ENCODE measurements at regions not wholly inside any gene's neighbourhood (a gene's known extent, or its start where the extent isn't known, plus 50 kb on each side); places are given as distances from the start of the nearest gene placed in this dataset.
"Not testable (repeated sequence)": the region's sequence is repeated elsewhere in the genome, so short reads cannot be mapped to it uniquely, and the experiment has no call there.

DNA sequence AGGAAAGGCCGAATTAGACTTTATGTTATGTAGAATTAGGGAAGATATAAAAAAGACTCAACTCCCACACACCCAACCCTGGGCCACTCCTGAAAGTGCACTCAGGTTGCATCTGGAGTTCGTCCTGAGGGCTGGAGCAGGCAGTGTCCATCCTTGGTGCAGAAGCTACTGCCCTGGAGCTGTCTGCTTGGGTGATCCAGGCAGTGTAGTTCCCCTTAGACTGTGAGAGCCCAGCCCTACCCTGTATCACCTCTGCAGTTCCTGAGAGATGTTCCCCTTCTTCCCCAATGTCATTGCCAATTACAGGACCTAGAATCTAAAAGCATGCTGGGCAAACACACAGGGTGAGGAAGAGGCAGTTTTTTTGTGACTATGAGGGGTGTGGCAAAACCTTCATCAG, 368.3 kb upstream of the ST8SIA4 start:
- 70% methylated on average over 1 of the region's 2 CpGs for WGBS (ENCODE audit: insufficient coverage)
- no peak for DNase-seq (ENCODE audit: low read depth in 4 of 6, low spot score in 6 of 6)
- H3K4me1 ChIP-seq (ENCODE audit: control insufficient read depth, insufficient read depth, low read length) = no peaks in the 10 kb centered on the region
- H3K36me3 ChIP-seq (ENCODE audit: control insufficient read depth, insufficient read depth, low read length) = no peaks in the 10 kb centered on the region
- no peak overlapping the region for H3K4me3 ChIP-seq (ENCODE audit: low read depth, low read length)
- H3K27me3 ChIP-seq (ENCODE audit: control insufficient read depth, insufficient read depth, low read length) = no peaks in the 10 kb centered on the region
- no peak overlapping the region for H3K27ac ChIP-seq (ENCODE audit: low read depth, low read length)
- no peaks in the 10 kb centered on the region for H3K9me3 ChIP-seq (ENCODE audit: control insufficient read depth, insufficient read depth, low read length)

DNA sequence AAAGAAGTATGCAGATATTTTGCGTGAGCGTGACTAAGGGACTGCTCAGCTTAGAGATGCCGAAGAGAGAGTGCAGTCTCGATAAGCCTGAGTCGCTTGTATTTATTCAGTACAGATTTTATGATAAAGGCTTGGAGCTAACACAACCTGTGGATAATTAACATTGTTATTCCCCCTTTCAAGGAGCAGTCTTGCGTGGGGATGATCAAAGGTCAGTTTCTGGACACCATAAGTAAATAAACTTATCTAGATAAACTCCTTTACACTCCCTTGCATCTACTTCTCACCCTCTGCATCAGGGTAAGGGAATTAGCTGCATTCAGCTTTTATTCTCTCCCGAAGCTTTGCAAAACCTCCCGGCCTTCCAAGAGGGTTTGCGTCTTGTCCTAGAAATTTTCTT, 357.8 kb upstream of the ST8SIA4 start:
- Histone ChIP-seq H3K27ac (ENCODE audit: low read depth, low read length) (no peak overlapping the region), H3K27me3 (ENCODE audit: control insufficient read depth, insufficient read depth, low read length) (no peaks in the 10 kb centered on the region), H3K4me1 (ENCODE audit: control insufficient read depth, insufficient read depth, low read length) (no peaks in the 10 kb centered on the region), H3K9me3 (ENCODE audit: control insufficient read depth, insufficient read depth, low read length) (no peaks in the 10 kb centered on the region), H3K4me3 (ENCODE audit: low read depth, low read length) (no peak overlapping the region), H3K36me3 (ENCODE audit: control insufficient read depth, insufficient read depth, low read length) (no peaks in the 10 kb centered on the region)
- DNase-seq (ENCODE audit: low read depth in 4 of 6, low spot score in 6 of 6) = no peak
- WGBS (ENCODE audit: insufficient coverage) = 86% methylated on average over 3 of the region's 9 CpGs

DNA sequence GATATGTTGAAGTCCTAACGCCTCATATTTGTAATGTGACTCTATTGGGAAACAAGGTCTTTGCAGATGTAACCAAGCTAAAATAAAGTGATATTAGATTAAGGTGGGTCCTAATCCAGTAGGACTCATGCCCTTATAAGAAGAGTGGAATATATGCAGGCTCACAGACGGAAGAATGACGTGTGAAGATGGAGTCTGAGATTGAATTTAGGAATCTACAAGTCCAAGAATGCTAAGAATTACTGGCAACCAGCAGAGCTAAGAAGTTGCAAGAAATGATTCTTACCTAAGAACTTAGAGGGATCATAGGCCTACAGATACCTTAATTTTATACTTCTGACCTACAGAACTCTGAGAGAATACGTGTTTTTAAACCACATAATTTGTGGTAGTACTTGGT, 350.0 kb upstream of the ST8SIA4 start:
- no peaks in the 10 kb centered on the region for H3K4me1 ChIP-seq (ENCODE audit: control insufficient read depth, insufficient read depth, low read length)
- no peak overlapping the region for H3K4me3 ChIP-seq (ENCODE audit: low read depth, low read length)
- H3K27me3 ChIP-seq (ENCODE audit: control insufficient read depth, insufficient read depth, low read length) = no peaks in the 10 kb centered on the region
- 90% methylated on average over 2 of the region's 4 CpGs for WGBS (ENCODE audit: insufficient coverage)
- no peak overlapping the region for H3K27ac ChIP-seq (ENCODE audit: low read depth, low read length)
- no peaks in the 10 kb centered on the region for H3K36me3 ChIP-seq (ENCODE audit: control insufficient read depth, insufficient read depth, low read length)
- no peaks in the 10 kb centered on the region for H3K9me3 ChIP-seq (ENCODE audit: control insufficient read depth, insufficient read depth, low read length)
- no peak for DNase-seq (ENCODE audit: low read depth in 4 of 6, low spot score in 6 of 6)

GRCh38 chr5:101244621-101245020, 341.5 kb upstream of the ST8SIA4 start:
- Histone ChIP-seq H3K4me1 (ENCODE audit: control insufficient read depth, insufficient read depth, low read length) (no peaks in the 10 kb centered on the region), H3K4me3 (ENCODE audit: low read depth, low read length) (no peak overlapping the region), H3K9me3 (ENCODE audit: control insufficient read depth, insufficient read depth, low read length) (peaks cover 1% of the 10 kb centered on the region), H3K36me3 (ENCODE audit: control insufficient read depth, insufficient read depth, low read length) (no peaks in the 10 kb centered on the region), H3K27ac (ENCODE audit: low read depth, low read length) (no peak overlapping the region), H3K27me3 (ENCODE audit: control insufficient read depth, insufficient read depth, low read length) (no peaks in the 10 kb centered on the region)
- no peak for DNase-seq (ENCODE audit: low read depth in 4 of 6, low spot score in 6 of 6)
- no CpG with 5 or more reads among the region's 1 CpG for WGBS (ENCODE audit: insufficient coverage)

GRCh38 chr5:101212942-101213514, 309.9 kb upstream of the ST8SIA4 start:
- no peak overlapping the region for H3K27ac ChIP-seq (ENCODE audit: low read depth, low read length)
- H3K9me3 ChIP-seq (ENCODE audit: control insufficient read depth, insufficient read depth, low read length) = no peaks in the 10 kb centered on the region
- no peaks in the 10 kb centered on the region for H3K4me1 ChIP-seq (ENCODE audit: control insufficient read depth, insufficient read depth, low read length)
- DNase-seq (ENCODE audit: low read depth in 4 of 6, low spot score in 6 of 6) = no peak
- no peak overlapping the region for H3K4me3 ChIP-seq (ENCODE audit: low read depth, low read length)
- H3K27me3 ChIP-seq (ENCODE audit: control insufficient read depth, insufficient read depth, low read length) = no peaks in the 10 kb centered on the region
- no peaks in the 10 kb centered on the region for H3K36me3 ChIP-seq (ENCODE audit: control insufficient read depth, insufficient read depth, low read length)
- 68% methylated on average over 10 of the region's 10 CpGs for WGBS (ENCODE audit: insufficient coverage)

DNA sequence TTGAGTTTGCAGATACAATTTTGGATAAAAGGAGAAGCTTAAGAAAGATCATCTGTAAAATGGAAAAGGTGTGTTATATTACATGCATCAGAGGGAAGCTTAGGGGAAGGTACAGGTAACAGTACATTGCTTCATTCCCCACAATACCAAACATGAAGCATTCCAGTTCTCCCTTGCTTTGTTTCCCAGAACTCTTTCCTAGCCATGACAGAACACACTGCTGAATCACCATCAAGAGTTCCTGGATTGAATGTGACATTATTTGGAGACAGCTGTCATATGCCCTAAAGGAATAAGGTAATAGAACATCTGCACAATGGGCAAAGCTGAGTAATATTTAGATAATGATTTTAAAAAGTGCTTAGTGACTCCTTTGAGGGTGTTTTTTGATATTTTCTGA, 303.5 kb upstream of the ST8SIA4 start:
- H3K9me3 ChIP-seq (ENCODE audit: control insufficient read depth, insufficient read depth, low read length) = no peaks in the 10 kb centered on the region
- no peaks in the 10 kb centered on the region for H3K4me1 ChIP-seq (ENCODE audit: control insufficient read depth, insufficient read depth, low read length)
- no peak for DNase-seq (ENCODE audit: low read depth in 4 of 6, low spot score in 6 of 6)
- H3K4me3 ChIP-seq (ENCODE audit: low read depth, low read length) = no peak overlapping the region
- no peaks in the 10 kb centered on the region for H3K36me3 ChIP-seq (ENCODE audit: control insufficient read depth, insufficient read depth, low read length)
- H3K27ac ChIP-seq (ENCODE audit: low read depth, low read length) = no peak overlapping the region
- no peaks in the 10 kb centered on the region for H3K27me3 ChIP-seq (ENCODE audit: control insufficient read depth, insufficient read depth, low read length)

DNA sequence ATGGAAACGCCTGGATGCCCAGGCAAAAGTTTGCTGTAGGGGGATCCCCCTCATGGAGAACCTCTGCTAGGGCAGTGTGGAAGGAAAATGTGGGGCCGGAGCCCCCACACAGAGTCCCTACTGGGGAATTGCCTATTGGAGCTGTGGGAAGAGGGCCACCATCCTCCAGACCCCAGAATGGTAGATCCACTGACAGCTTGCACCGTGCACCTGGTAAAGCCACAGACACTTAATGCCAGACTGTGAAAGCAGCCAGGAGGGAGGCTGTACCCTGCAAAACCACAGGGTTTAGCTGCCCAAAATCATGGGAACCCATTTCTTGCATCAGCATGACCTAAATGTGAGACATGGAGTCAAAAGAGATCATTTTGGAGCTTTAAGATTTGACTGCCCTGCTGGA, 302.0 kb upstream of the ST8SIA4 start:
- not testable (repeated sequence) for H3K36me3 ChIP-seq (ENCODE audit: control insufficient read depth, insufficient read depth, low read length); H3K27ac ChIP-seq (ENCODE audit: low read depth, low read length); H3K4me3 ChIP-seq (ENCODE audit: low read depth, low read length); H3K9me3 ChIP-seq (ENCODE audit: control insufficient read depth, insufficient read depth, low read length); DNase-seq (ENCODE audit: low read depth in 4 of 6, low spot score in 6 of 6); H3K4me1 ChIP-seq (ENCODE audit: control insufficient read depth, insufficient read depth, low read length); H3K27me3 ChIP-seq (ENCODE audit: control insufficient read depth, insufficient read depth, low read length)
- WGBS (ENCODE audit: insufficient coverage) = 75% methylated on average over 2 of the region's 3 CpGs

DNA sequence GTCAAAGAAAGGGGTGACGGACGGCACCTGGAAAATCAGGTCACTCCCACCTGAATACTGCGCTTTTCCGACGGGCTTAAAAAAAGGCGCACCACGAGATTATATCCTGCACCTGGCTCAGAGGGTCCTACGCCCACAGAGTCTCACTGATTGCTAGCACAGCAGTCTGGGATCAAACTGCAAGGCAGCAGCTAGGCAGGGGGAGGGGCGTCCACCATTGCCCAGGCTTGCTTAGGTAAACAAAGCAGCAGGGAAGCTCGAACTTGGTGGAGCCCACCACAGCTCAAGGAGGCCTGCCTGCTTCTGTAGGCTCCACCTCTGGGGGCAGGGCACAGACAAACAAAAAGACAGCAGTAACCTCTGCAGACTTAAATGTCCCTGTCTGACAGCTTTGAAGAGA, 277.3 kb upstream of the ST8SIA4 start:
- not testable (repeated sequence) for H3K27me3 ChIP-seq (ENCODE audit: control insufficient read depth, insufficient read depth, low read length); H3K9me3 ChIP-seq (ENCODE audit: control insufficient read depth, insufficient read depth, low read length); H3K27ac ChIP-seq (ENCODE audit: low read depth, low read length); DNase-seq (ENCODE audit: low read depth in 4 of 6, low spot score in 6 of 6); H3K36me3 ChIP-seq (ENCODE audit: control insufficient read depth, insufficient read depth, low read length); H3K4me3 ChIP-seq (ENCODE audit: low read depth, low read length); H3K4me1 ChIP-seq (ENCODE audit: control insufficient read depth, insufficient read depth, low read length)
- WGBS (ENCODE audit: insufficient coverage) = 86% methylated on average over 9 of the region's 10 CpGs

DNA sequence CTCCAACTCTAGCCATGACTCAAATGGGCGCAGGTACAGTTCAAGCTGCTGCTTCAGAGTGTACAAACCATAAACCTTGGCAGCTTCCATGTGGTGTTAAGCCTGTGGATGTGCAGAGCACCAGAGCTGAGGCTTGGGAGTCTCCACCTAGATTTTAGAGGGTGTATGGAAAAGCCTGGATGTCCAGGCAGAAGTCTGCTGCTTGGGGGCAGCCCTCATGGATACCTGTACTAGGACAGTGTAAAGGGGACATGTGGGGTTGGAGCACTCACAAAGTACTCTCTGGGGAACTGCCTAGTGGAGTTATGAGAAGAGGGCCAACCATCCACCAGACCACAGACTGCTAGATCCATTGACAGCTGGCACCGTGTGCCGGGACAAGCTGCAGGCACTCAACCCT, 273.5 kb upstream of the ST8SIA4 start:
- no peaks in the 10 kb centered on the region for H3K27me3 ChIP-seq (ENCODE audit: control insufficient read depth, insufficient read depth, low read length)
- H3K36me3 ChIP-seq (ENCODE audit: control insufficient read depth, insufficient read depth, low read length) = no peaks in the 10 kb centered on the region
- peaks cover 2% of the 10 kb centered on the region for H3K9me3 ChIP-seq (ENCODE audit: control insufficient read depth, insufficient read depth, low read length)
- no peaks in the 10 kb centered on the region for H3K4me1 ChIP-seq (ENCODE audit: control insufficient read depth, insufficient read depth, low read length)
- H3K4me3 ChIP-seq (ENCODE audit: low read depth, low read length) = no peak overlapping the region
- H3K27ac ChIP-seq (ENCODE audit: low read depth, low read length) = no peak overlapping the region
- no peak for DNase-seq (ENCODE audit: low read depth in 4 of 6, low spot score in 6 of 6)
- 90% methylated on average over 2 of the region's 3 CpGs for WGBS (ENCODE audit: insufficient coverage)

GRCh38 chr5:101174981-101175380, 271.9 kb upstream of the ST8SIA4 start:
- no peaks in the 10 kb centered on the region for H3K36me3 ChIP-seq (ENCODE audit: control insufficient read depth, insufficient read depth, low read length)
- H3K9me3 ChIP-seq (ENCODE audit: control insufficient read depth, insufficient read depth, low read length) = peaks cover 2% of the 10 kb centered on the region
- H3K4me3 ChIP-seq (ENCODE audit: low read depth, low read length) = no peak overlapping the region
- no peaks in the 10 kb centered on the region for H3K27me3 ChIP-seq (ENCODE audit: control insufficient read depth, insufficient read depth, low read length)
- WGBS (ENCODE audit: insufficient coverage) = no CpG with 5 or more reads among the region's 1 CpG
- DNase-seq (ENCODE audit: low read depth in 4 of 6, low spot score in 6 of 6) = no peak
- no peaks in the 10 kb centered on the region for H3K4me1 ChIP-seq (ENCODE audit: control insufficient read depth, insufficient read depth, low read length)
- H3K27ac ChIP-seq (ENCODE audit: low read depth, low read length) = no peak overlapping the region
